Left ventricle myocardium inferior (tissue), 1 donor: ENCODE measurements at regions not wholly inside any gene's neighbourhood (a gene's known extent, or its start where the extent isn't known, plus 50 kb on each side); places are given as distances from the start of the nearest gene placed in this dataset.
"Not testable (repeated sequence)": the region's sequence is repeated elsewhere in the genome, so short reads cannot be mapped to it uniquely, and the experiment has no call there.

Source experiments
- DNase-seq: peaks from one replicate; pipeline ENCODE4 v3.0.0-alpha.2; 2020
- H3K27ac ChIP-seq: fragments of 200-600 bp; replicated peaks from 2 replicates; pipeline ENCODE4 v1.8.0; 2021
- H3K27me3 ChIP-seq: fragments of 200-600 bp; 2 replicates; pipeline ENCODE4 v1.8.0; 2021; ENCODE audit warnings: low read depth
- H3K36me3 ChIP-seq: fragments of 200-600 bp; 2 replicates; pipeline ENCODE4 v1.8.0; 2021
- H3K4me1 ChIP-seq: fragments of 200-600 bp; 2 replicates; pipeline ENCODE4 v1.8.0; 2021
- H3K4me3 ChIP-seq: fragments of 200-600 bp; 2 replicates; pipeline ENCODE4 v1.8.0; 2021; ENCODE audit warnings: mild to moderate bottlenecking, moderate library complexity
- H3K9me3 ChIP-seq: fragments of 200-600 bp; replicated peaks from 2 replicates; pipeline ENCODE4 v1.8.0; 2021
- intact Hi-C: fragments of 100-400 bp; cut with micrococcal nuclease; formaldehyde crosslinking; loops from one replicate; pipeline ENCODE4 v1.11.0; 2022
- TF ChIP-seq, protein P1 (sequence below): fragments of 200-600 bp; IDR thresholded peaks from 2 replicates; pipeline ENCODE4 v1.8.0; 2021; ENCODE audit warnings: antibody characterized with exemption, mild to moderate bottlenecking, borderline replicate concordance
- donor health status: DM: no; HTN: yes; CAD: no; lungs with severe emphysema.

DNA sequence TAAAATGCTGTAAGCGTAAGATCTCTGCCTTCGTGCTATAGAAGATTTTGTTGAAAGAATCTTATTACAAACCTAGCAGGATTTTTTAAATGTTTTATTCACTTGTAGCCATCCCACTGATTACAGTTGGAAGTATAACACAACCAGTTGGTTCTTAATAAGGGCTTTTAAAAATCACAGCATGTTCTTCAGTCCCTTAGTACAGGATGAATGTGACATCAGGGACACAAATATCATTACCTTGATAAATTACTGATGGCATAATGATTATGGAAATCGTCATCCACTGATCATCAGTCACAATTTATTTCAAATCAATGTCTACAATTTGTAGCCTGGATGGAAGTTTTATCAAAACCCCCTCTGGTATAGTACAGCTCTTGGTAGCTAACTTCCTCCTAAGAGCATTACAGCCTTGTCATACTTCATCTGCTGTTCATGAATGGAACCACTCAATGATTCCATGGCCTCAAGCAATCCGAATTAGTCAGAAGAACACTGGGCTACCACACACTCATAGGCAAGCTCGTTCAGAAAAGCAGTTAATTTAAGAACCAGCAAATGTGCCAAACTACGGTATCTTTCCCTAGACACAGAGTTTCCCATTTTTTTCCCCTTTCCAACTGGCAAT is 389.2 kb upstream of the TENM3 start:
- no peak overlapping the region for H3K4me3 ChIP-seq
- H3K36me3 ChIP-seq = no peaks in the 10 kb centered on the region
- H3K9me3 ChIP-seq = no peaks in the 10 kb centered on the region
- DNase-seq = no peak
- H3K27ac ChIP-seq = no peak overlapping the region
- H3K27me3 ChIP-seq = peaks cover 8% of the 10 kb centered on the region
- intact Hi-C loops = no loop called here
- no peaks in the 10 kb centered on the region for H3K4me1 ChIP-seq
- TF ChIP-seq, protein P1, sequence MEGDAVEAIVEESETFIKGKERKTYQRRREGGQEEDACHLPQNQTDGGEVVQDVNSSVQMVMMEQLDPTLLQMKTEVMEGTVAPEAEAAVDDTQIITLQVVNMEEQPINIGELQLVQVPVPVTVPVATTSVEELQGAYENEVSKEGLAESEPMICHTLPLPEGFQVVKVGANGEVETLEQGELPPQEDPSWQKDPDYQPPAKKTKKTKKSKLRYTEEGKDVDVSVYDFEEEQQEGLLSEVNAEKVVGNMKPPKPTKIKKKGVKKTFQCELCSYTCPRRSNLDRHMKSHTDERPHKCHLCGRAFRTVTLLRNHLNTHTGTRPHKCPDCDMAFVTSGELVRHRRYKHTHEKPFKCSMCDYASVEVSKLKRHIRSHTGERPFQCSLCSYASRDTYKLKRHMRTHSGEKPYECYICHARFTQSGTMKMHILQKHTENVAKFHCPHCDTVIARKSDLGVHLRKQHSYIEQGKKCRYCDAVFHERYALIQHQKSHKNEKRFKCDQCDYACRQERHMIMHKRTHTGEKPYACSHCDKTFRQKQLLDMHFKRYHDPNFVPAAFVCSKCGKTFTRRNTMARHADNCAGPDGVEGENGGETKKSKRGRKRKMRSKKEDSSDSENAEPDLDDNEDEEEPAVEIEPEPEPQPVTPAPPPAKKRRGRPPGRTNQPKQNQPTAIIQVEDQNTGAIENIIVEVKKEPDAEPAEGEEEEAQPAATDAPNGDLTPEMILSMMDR = no peak

DNA sequence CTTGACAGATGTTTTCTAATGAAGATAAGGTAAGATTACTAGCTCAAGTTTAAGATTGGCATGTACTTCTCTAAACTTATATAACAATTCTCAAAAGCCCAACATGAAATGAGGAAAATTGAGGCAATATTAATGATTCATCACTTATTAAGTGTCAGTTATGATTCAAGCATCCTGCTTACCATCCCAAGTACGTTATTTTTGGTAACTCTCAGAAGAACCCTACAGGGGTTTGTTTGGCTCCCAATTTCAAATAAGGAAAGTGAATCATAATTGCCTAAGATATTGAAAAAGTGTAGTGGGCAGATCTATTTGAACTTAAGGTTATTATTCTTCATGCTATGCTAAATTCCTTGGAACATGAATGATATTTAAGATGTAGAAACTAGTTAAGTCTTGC is 387.9 kb upstream of the TENM3 start:
- intact Hi-C loops = no loop called here
- Histone ChIP-seq H3K9me3 (no peaks in the 10 kb centered on the region), H3K36me3 (no peaks in the 10 kb centered on the region), H3K27me3 (peaks cover 8% of the 10 kb centered on the region), H3K4me1 (peaks cover 11% of the 10 kb centered on the region), H3K27ac (no peak overlapping the region), H3K4me3 (no peak overlapping the region)
- DNase-seq = no peak
- TF ChIP-seq, protein P1 = no peak

DNA sequence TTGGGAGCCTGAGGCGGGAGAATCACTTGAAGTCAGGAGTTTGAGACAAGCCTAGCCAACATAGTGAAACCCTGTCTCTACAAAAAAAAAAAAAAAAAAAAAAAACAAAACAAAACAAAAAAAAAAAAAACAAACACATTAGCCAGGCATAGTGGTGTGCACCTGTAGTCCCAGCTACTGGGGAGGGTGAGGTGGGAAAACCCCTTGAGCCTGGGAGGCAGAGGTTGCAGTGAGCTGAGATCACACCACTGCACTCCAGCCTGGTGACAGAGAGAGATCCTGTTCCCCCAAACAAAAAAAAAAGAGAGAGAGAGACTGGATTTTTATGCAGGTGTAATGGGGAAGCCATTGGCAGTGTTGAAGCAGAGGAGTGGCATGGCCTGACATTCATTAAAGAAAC is 385.7 kb upstream of the TENM3 start:
- H3K27ac ChIP-seq, H3K4me3 ChIP-seq, H3K9me3 ChIP-seq, H3K36me3 ChIP-seq, intact Hi-C loops, H3K27me3 ChIP-seq, DNase-seq: not testable (repeated sequence)
- peaks cover 13% of the 10 kb centered on the region for H3K4me1 ChIP-seq

DNA sequence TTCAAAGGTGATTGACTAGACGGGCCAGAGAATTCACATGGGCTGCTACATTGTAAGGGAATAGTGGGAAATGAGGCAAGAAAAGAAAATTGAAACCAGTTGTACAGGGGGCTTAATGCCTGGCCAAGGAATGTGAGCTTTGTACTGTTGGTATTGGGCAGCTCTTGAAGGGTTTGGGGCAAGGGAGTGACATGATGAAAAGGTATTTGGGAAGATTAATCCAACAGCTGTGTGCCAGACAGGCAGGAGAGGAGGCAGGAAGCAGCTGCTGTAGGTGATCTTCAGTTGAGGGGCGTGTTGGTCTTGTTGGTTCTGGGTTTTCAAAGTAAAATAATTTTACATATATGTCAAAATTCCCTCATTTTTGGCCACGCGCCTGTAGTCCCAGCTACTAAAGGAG is 384.5 kb upstream of the TENM3 start:
- Histone ChIP-seq H3K4me3 (no peak overlapping the region), H3K36me3 (no peaks in the 10 kb centered on the region), H3K9me3 (no peaks in the 10 kb centered on the region), H3K27ac (no peak overlapping the region), H3K4me1 (peaks cover 13% of the 10 kb centered on the region), H3K27me3 (peaks cover 4% of the 10 kb centered on the region)
- DNase-seq = no peak
- intact Hi-C loops = no loop called here
- TF ChIP-seq, protein P1 = no peak

DNA sequence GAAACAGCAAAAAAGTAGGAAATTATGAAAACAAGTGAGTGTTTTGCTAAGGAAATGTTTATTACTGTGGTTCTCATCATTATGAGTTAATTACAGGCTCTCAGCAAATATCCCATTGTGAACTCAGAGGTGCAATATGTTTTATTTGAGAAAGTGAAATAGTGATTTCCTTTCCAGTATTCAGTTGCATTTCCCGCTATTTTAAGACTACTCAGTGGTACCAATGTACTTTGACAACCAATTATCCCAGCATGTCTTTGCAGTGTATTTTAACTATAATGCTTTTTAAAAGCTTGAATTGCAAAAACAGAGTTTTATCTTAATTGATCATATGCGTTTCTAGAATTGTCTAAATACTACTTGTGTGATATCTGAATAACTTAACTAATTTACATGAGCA is 383.8 kb upstream of the TENM3 start:
- peaks cover 4% of the 10 kb centered on the region for H3K27me3 ChIP-seq
- no peak overlapping the region for H3K4me3 ChIP-seq
- no peak for DNase-seq
- no peaks in the 10 kb centered on the region for H3K9me3 ChIP-seq
- TF ChIP-seq, protein P1 = no peak
- no peak overlapping the region for H3K27ac ChIP-seq
- H3K36me3 ChIP-seq = no peaks in the 10 kb centered on the region
- peaks cover 13% of the 10 kb centered on the region for H3K4me1 ChIP-seq
- intact Hi-C loops = no loop called here

DNA sequence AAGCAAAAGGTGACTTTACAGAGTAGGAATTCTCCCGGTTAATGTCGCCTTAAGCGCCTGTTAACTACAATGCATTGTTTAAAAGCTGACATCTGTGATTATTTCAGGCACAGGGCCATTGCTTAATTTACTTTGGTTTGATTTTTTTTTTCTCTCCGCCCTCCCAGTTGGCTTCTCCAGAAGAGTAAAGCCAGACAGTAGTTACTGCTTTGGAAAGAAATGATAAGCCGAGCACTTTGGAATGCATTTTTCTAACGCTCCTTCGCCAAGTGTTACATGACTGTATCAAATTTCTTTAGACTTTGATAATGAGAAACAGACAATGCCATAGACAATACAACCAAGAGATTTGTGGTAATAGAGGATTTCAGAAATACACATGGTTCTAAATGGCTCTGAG is 383.0 kb upstream of the TENM3 start:
- H3K36me3 ChIP-seq = no peaks in the 10 kb centered on the region
- intact Hi-C loops = no loop called here
- peaks cover 13% of the 10 kb centered on the region for H3K4me1 ChIP-seq
- no peak overlapping the region for H3K4me3 ChIP-seq
- no peak overlapping the region for H3K27ac ChIP-seq
- peaks cover 3% of the 10 kb centered on the region for H3K27me3 ChIP-seq
- no peaks in the 10 kb centered on the region for H3K9me3 ChIP-seq
- TF ChIP-seq, protein P1 = no peak
- DNase-seq = no peak
